AG04449 (cell line): ENCODE measurements at regions not wholly inside any gene's neighbourhood (a gene's known extent, or its start where the extent isn't known, plus 50 kb on each side); places are given as distances from the start of the nearest gene placed in this dataset.

ENCODE experiments used
- CTCF ChIA-PET: fragments of 350-600 bp; formaldehyde crosslinking; extraction: SDS; loops from one replicate; lab custom pipeline; 2021; ENCODE audit warnings: antibody characterized with exemption; lab: Yijun Ruan, JAX
- POLR2A ChIA-PET: fragments of 400-600, 350-600 bp; formaldehyde crosslinking; extraction: SDS; loops from one replicate; lab custom pipeline; 2020; ENCODE audit warnings: antibody characterized with exemption, inconsistent platforms; lab: Yijun Ruan, JAX
- DNase-seq: peaks from one replicate; pipeline ENCODE4 v3.0.0-alpha.2; 2010; ENCODE audit warnings: low read depth, low spot score
- H3K4me3 ChIP-seq: 2 replicates; pipeline ENCODE4 v1.5.1; 2011; ENCODE audit warnings: low read depth, mild to moderate bottlenecking, control low read depth, low read length
- TF ChIP-seq, protein P1 (sequence below): IDR thresholded peaks from one replicate; pipeline ENCODE4 v1.5.1; 2011; ENCODE audit warnings: mild to moderate bottlenecking, moderate library complexity, low read length, control low read depth, inconsistent platforms; ENCODE audit not compliant: insufficient read depth; ENCODE audit errors: missing control alignments

DNA sequence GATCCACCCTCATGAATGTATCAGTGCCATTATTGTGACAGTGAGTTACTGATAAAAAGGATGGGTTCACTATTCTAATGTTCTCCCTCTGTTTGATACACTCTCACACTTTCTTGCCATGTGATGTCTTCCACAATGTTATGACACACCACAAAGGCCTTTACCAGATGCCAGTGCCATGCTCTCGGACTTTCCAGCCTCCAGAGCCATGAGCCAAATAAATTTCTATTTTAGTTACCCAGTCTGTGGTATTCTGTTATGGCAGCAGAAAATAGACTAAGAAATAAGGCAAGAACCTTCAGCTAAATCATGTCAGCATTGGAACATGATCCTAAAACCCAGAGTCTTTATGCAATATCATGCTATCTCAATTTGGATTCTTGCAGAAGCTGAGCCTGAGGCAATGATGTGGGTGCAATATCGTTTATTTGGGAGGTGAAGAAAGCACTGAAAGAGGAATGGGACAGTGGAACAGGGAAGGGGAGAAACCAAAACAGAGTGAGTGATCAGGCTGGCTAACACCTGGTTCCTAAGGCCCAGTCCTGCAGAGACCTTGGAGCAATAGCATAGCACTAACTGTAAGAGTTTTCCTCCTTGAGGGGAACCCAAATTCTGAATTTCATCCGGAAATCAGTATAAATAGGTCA, 130.4 kb upstream of the LRFN2 start:
- ChIA-PET CTCF (no interaction called here), POLR2A (no interaction called here)
- TF ChIP-seq, protein P1, sequence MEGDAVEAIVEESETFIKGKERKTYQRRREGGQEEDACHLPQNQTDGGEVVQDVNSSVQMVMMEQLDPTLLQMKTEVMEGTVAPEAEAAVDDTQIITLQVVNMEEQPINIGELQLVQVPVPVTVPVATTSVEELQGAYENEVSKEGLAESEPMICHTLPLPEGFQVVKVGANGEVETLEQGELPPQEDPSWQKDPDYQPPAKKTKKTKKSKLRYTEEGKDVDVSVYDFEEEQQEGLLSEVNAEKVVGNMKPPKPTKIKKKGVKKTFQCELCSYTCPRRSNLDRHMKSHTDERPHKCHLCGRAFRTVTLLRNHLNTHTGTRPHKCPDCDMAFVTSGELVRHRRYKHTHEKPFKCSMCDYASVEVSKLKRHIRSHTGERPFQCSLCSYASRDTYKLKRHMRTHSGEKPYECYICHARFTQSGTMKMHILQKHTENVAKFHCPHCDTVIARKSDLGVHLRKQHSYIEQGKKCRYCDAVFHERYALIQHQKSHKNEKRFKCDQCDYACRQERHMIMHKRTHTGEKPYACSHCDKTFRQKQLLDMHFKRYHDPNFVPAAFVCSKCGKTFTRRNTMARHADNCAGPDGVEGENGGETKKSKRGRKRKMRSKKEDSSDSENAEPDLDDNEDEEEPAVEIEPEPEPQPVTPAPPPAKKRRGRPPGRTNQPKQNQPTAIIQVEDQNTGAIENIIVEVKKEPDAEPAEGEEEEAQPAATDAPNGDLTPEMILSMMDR = no peak
- no peak overlapping the region for H3K4me3 ChIP-seq
- no peak for DNase-seq

DNA sequence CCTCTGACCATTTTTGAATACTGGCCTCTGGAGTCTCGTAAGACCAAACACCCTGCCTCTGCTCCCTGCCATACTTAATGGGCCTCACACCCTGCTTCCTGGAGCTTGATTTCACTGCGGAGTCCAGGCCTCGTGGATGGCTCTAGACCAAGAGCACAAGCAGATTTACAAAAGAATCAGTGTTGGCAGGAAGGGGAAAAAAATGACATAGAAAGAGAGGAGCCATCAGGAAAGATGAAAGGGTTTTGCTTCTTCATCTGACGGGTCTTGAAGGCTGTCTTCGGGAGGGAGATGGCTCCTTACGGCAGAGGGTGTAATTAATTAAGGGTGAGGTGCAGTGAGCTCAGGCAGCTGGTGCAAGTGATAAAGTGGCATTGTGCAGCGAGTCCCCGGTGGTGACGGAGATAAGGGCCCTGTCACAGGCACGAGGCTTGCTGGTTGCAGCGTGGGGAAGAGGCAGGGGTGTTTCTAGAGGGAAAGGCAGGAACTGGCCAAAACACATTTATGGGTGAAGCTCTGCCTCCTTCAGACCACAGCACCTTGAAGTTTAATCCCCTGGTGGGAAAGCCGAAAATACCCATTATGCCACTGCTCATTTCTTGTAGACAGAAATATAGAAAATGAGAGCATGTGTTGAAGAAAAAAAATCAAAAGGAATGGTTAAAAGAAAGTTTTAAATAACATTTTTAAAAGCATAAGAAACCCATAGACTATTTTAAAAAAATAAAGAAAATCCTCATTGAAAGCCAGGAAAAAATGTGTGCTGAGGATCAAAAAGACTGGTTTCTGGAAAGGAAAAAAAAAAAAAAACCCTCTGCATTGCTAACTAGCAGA, 128.6 kb upstream of the LRFN2 start:
- CTCF ChIA-PET = interaction anchor here (1.2 kb wide), 1 partner anchor 166 kb away, joined by 3 read pairs; no protein-coding TSS in a partner anchor
- no peak overlapping the region for H3K4me3 ChIP-seq
- DNase-seq = no peak
- TF ChIP-seq, protein P1 = no peak
- POLR2A ChIA-PET = interaction anchor here (0.5 kb wide), 1 partner anchor 35 kb away, joined by 3 read pairs; no protein-coding TSS in a partner anchor

DNA sequence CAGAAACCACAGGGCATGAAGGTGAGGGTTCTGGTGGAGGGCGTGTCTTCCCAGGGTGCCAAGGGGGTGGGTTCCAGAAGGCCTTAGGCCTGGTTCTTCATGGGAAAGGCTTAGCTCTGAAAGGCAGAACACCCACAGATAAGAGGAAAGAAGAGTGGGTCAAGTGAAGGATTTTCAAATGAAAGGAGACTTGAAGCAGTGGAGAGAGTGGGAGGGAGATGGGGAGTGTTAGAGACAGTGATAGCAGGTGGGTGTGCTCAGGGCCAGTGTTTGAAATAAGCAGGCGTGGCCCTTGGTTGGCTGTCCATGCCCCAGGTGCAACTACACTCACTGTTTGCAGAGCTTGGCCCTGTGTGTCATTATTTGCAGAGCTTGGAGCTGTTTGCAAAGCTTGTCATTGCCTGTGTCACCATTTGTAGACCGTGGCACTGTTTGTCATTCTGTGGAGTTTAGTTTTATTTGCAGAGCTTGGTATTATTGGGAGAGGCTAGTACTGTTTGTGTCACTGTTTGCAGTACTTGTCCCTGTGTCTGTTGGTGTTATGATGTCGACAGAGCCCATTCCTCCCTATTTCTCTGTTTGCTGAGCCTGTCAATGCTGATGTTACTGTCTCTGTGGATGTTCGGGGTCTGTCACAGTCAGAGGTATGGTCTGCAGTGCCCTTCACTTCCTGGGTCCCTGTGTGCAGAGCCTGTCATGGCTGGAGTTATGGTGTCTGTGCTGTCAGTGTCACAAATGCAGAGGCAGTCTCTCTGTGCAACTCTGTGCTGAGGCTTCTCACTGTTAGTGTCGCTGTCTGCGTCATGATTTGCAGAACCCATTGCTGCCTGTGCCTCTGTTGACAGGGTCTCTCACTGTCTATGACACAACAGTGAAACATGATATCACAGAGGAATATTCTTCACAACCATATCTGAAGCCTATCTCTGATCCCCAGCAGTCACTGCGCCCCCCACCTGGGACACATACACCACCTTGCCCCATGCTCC, 127.7 kb upstream of the LRFN2 start:
- TF ChIP-seq, protein P1 = no peak
- H3K4me3 ChIP-seq = no peak overlapping the region
- no peak for DNase-seq
- POLR2A ChIA-PET = interaction anchor here (0.5 kb wide), 1 partner anchor 36 kb away, joined by 3 read pairs; no protein-coding TSS in a partner anchor
- CTCF ChIA-PET = interaction anchor here (1.2 to 1.7 kb wide), 2 partner anchors 165 to 354 kb away, joined by 3 to 4 read pairs; no protein-coding TSS in a partner anchor

DNA sequence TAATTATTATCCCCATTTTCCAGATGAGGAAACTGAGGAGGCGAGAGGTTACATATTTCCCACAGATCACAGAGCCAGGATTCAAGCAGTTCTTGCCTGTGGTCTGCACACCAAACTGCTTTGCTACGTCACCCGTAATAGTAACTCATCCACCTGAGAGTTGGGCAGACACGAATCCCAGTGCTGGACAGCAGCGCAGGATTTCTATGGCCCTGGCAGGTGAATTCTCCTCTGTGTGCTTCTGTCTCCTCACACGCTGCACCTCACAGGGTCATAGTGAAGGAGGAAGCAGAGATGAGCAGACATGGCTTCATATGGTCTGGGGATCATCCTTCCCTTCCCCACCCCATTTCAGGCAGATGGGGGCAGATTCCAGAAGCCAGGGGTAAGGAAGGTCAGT, 127.0 kb upstream of the LRFN2 start:
- DNase-seq = no peak
- POLR2A ChIA-PET = no interaction called here
- H3K4me3 ChIP-seq = no peak overlapping the region
- CTCF ChIA-PET = interaction anchor here (1.1 to 1.8 kb wide), 3 partner anchors 37 to 354 kb away, joined by 3 to 4 read pairs (median 4); no protein-coding TSS in a partner anchor
- TF ChIP-seq, protein P1 = no peak

DNA sequence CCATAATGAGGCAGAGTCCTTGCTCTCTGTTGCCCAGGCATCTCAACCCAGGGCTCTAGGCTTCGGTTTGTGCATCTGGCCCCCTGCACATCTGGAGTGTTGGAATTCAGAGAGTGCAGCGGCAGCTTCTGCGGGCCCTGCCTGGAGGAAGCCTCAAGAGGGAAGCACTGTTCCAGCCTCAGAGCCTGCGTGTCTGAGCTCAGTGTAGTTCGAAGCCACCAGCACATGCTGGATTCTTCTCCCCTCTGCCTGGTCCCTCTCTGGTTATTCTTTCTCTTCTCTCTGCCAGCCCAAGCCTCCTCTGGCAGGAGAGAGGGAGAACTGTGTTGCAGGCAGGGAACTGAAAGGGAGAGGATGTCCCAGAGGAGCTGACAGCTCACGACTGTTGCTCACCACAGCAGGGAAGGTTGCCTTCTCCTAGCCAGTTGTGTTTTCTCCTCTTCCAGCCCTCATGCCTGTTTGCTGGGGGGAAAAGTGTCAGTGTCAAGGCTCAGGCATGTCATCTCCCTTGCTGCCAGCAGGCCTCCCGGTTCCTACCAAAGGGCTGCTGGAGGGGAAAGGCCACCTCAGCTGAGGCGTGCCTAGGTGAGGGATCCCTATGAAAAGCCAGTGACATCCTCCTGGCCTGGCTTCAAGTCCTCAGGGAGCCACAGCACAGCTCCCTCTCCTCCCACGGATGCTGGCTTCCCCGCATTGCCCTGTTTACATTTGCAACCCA, 126.0 kb upstream of the LRFN2 start:
- no peak for DNase-seq
- H3K4me3 ChIP-seq = no peak overlapping the region
- POLR2A ChIA-PET = interaction anchor here (0.6 kb wide), 1 partner anchor 269 kb away, joined by 3 read pairs; no protein-coding TSS in a partner anchor
- CTCF ChIA-PET = interaction anchor here (0.8 to 1.8 kb wide), 9 partner anchors 36 to 355 kb away, joined by 3 to 6 read pairs (median 3); no protein-coding TSS in a partner anchor
- TF ChIP-seq, protein P1 = peak; percentile 56
